H1 (cell line): ENCODE measurements at regions not wholly inside any gene's neighbourhood (a gene's known extent, or its start where the extent isn't known, plus 50 kb on each side); places are given as distances from the start of the nearest gene placed in this dataset.

Source experiments
- CTCF ChIA-PET: fragments of 300-600 bp; sonication (Branson Sonifier 250); formaldehyde crosslinking; loops from one replicate; lab custom pipeline; 2021; ENCODE audit not compliant: partially characterized antibody; lab: Charles Lee
- POLR2A ChIA-PET: fragments of 300-600 bp; sonication (Branson Sonifier 250); formaldehyde crosslinking; loops from one replicate; lab custom pipeline; 2021; ENCODE audit warnings: inconsistent platforms; ENCODE audit not compliant: partially characterized antibody; lab: Charles Lee
- DNase-seq, 2 experiments: peaks; one replicate each; pipeline versions ENCODE4 v3.0.0 to v3.0.0-alpha.2; 2010 to 2022; ENCODE audit warnings: low spot score in 2 of 2, low read depth in 1 of 2, mixed read lengths in 1 of 2
- FAIRE-seq: peaks from 2 replicates; lab custom pipeline; 2011; peaks lifted over from hg19 to GRCh38; lab: Jason Lieb, UNC
- H2AFZ ChIP-seq: 2 replicates; pipeline ENCODE4 v1.8.1; 2012; ENCODE audit warnings: low read length, inconsistent platforms
- H2AK5ac ChIP-seq: 2 replicates; pipeline ENCODE4 v1.6.1; 2013; ENCODE audit warnings: low read depth, low read length
- H2BK120ac ChIP-seq: replicated peaks from 2 replicates; pipeline ENCODE3; 2013; ENCODE audit warnings: low read depth, low read length, inconsistent platforms
- H2BK12ac ChIP-seq: 2 replicates; pipeline ENCODE4 v1.6.1; 2013; ENCODE audit warnings: low read depth, low read length
- H2BK15ac ChIP-seq: 2 replicates; pipeline ENCODE4 v1.6.1; 2013; ENCODE audit warnings: low read length
- H2BK20ac ChIP-seq: 2 replicates; pipeline ENCODE4 v1.6.1; 2013; ENCODE audit warnings: low read length
- H2BK5ac ChIP-seq: 2 replicates; pipeline ENCODE4 v1.6.1; 2013; ENCODE audit warnings: low read depth, low read length
- H3K14ac ChIP-seq: 2 replicates; pipeline ENCODE4 v1.6.1; 2013; ENCODE audit warnings: inconsistent platforms; ENCODE audit not compliant: insufficient read length
- H3K18ac ChIP-seq: 2 replicates; pipeline ENCODE4 v1.6.1; 2013; ENCODE audit warnings: low read length; ENCODE audit errors: extremely low read depth
- H3K23ac ChIP-seq: 2 replicates; pipeline ENCODE4 v1.6.1; 2013; ENCODE audit warnings: inconsistent platforms; ENCODE audit not compliant: insufficient read length
- H3K23me2 ChIP-seq: 2 replicates; pipeline ENCODE4 v1.6.1; 2013; ENCODE audit warnings: low read depth, low read length
- H3K27ac ChIP-seq: 2 replicates; pipeline ENCODE4 v1.6.1; 2011; ENCODE audit warnings: low read depth, low read length, inconsistent platforms
- H3K27me3 ChIP-seq, 4 experiments: replicated peaks in 1 of 4; 1 replicate in 1 of 4; 2 replicates in 3 of 4; pipeline versions ENCODE4 v1.6.1 to v1.8.1; 2011 to 2013; ENCODE audit warnings: low read length in 3 of 4, mild to moderate bottlenecking in 3 of 4, inconsistent platforms in 2 of 4, mixed read lengths in 2 of 4, moderate library complexity in 1 of 4; ENCODE audit not compliant: control insufficient read depth in 3 of 4, insufficient read depth in 3 of 4; ENCODE audit errors: extremely low read depth in 1 of 4
- H3K36me3 ChIP-seq, 4 experiments: 2 replicates each; pipeline versions ENCODE4 v1.6.1 to v1.8.1; 2011 to 2013; ENCODE audit warnings: mild to moderate bottlenecking in 4 of 4, low read length in 3 of 4, moderate library complexity in 2 of 4, control low read depth in 1 of 4, inconsistent platforms in 1 of 4; ENCODE audit not compliant: insufficient read depth in 4 of 4, control insufficient read depth in 2 of 4
- H3K4ac ChIP-seq: replicated peaks from 2 replicates; pipeline ENCODE3; 2013; ENCODE audit warnings: low read length, low read depth, mixed read lengths, inconsistent platforms; ENCODE audit not compliant: insufficient read length
- H3K4me1 ChIP-seq, 4 experiments: replicated peaks in 1 of 4; 1 replicate in 1 of 4; 2 replicates in 3 of 4; pipeline versions ENCODE4 v1.6.1 to v1.8.1; 2011 to 2013; ENCODE audit warnings: low read length in 3 of 4, inconsistent platforms in 2 of 4, mixed read lengths in 1 of 4; ENCODE audit not compliant: insufficient read depth in 4 of 4, control insufficient read depth in 3 of 4
- H3K4me2 ChIP-seq, 2 experiments: 2 replicates each; pipeline versions ENCODE4 v1.6.1 to v1.8.1; 2011 to 2013; ENCODE audit warnings: low read depth in 2 of 2, low read length in 2 of 2, control low read depth in 1 of 2, inconsistent platforms in 1 of 2, mild to moderate bottlenecking in 1 of 2; ENCODE audit not compliant: insufficient read depth in 1 of 2
- H3K4me3 ChIP-seq, 4 experiments: fragments of 200-600, 300-600 bp in 1 of 4; sonication (generic), shearing (Covaris generic), sonication (Bioruptor Twin) in 1 of 4; 2 replicates each; pipeline versions ENCODE4 v1.5.1 to v1.8.1; 2011 to 2016; ENCODE audit warnings: low read length in 4 of 4, low read depth in 3 of 4, control low read depth in 2 of 4, inconsistent platforms in 2 of 4, mild to moderate bottlenecking in 2 of 4, mixed read lengths in 1 of 4, moderate library complexity in 1 of 4; ENCODE audit not compliant: insufficient read depth in 2 of 4; ENCODE audit errors: extremely low read depth in 1 of 4
- H3K56ac ChIP-seq: replicated peaks from 2 replicates; pipeline ENCODE3; 2013; ENCODE audit warnings: low read depth, mild to moderate bottlenecking, mixed read lengths, low read length, inconsistent platforms; ENCODE audit not compliant: insufficient read length
- H3K79me1 ChIP-seq: 2 replicates; pipeline ENCODE4 v1.6.1; 2013; ENCODE audit warnings: low read depth, low read length, control low read depth
- H3K79me2 ChIP-seq, 2 experiments: 2 replicates each; pipeline versions ENCODE4 v1.6.1 to v1.8.1; 2012 to 2013; ENCODE audit warnings: low read length in 2 of 2, mild to moderate bottlenecking in 2 of 2, inconsistent platforms in 1 of 2; ENCODE audit not compliant: insufficient read depth in 2 of 2, control insufficient read depth in 1 of 2
- H3K9ac ChIP-seq, 4 experiments: replicated peaks in 1 of 4; 1 replicate in 1 of 4; 2 replicates in 3 of 4; pipeline versions ENCODE4 v1.6.1 to v1.8.1; 2011 to 2013; ENCODE audit warnings: low read depth in 3 of 4, low read length in 3 of 4, control low read depth in 2 of 4, mild to moderate bottlenecking in 2 of 4, moderate library complexity in 2 of 4, inconsistent platforms in 1 of 4; ENCODE audit errors: extremely low read depth in 1 of 4
- H3K9me3 ChIP-seq, 2 experiments: 2 replicates each; pipeline versions ENCODE4 v1.6.1 to v1.8.1; 2012 to 2013; ENCODE audit warnings: mild to moderate bottlenecking in 2 of 2, moderate library complexity in 2 of 2, control low read depth in 1 of 2, inconsistent platforms in 1 of 2, low read depth in 1 of 2, low read length in 1 of 2, mixed read lengths in 1 of 2; ENCODE audit not compliant: insufficient read depth in 2 of 2
- H4K20me1 ChIP-seq, 2 experiments: replicated peaks in 1 of 2; 2 replicates each; pipeline versions ENCODE3 to v1.8.1; 2011 to 2013; ENCODE audit warnings: inconsistent platforms in 2 of 2, low read length in 2 of 2, mild to moderate bottlenecking in 1 of 2; ENCODE audit not compliant: insufficient read depth in 2 of 2, control insufficient read depth in 1 of 2
- H4K5ac ChIP-seq: 2 replicates; pipeline ENCODE4 v1.6.1; 2013; ENCODE audit warnings: low read length, low read depth, mixed read lengths, inconsistent platforms; ENCODE audit not compliant: insufficient read length
- H4K8ac ChIP-seq: 2 replicates; pipeline ENCODE4 v1.8.0; 2013; ENCODE audit warnings: mild to moderate bottlenecking, moderate library complexity, low read length, inconsistent platforms; ENCODE audit not compliant: insufficient read depth; ENCODE audit errors: extremely low read depth
- H4K91ac ChIP-seq: replicated peaks from 2 replicates; pipeline ENCODE3; 2013; ENCODE audit warnings: low read length, mixed read lengths, inconsistent platforms; ENCODE audit not compliant: insufficient read length
- BACH1 ChIP-seq: IDR thresholded peaks from 2 replicates; pipeline ENCODE4 v1.6.1; 2012; ENCODE audit warnings: low read length, improper control_type of control experiment
- FOSL1 ChIP-seq: IDR thresholded peaks from 2 replicates; pipeline ENCODE4 v1.6.1; 2011; ENCODE audit warnings: mild to moderate bottlenecking, low read depth, low read length, moderate library complexity; ENCODE audit not compliant: insufficient read depth
- GTF2F1 ChIP-seq: IDR thresholded peaks from 2 replicates; pipeline ENCODE4 v1.6.1; 2012; ENCODE audit warnings: low read depth, low read length, improper control_type of control experiment, borderline replicate concordance
- HDAC6 ChIP-seq: IDR thresholded peaks from one replicate; pipeline ENCODE4 v1.7.1; 2012; ENCODE audit warnings: low read depth, mild to moderate bottlenecking, inconsistent platforms, low read length, moderate library complexity
- RAD21 ChIP-seq, 2 experiments: IDR thresholded peaks in 1 of 2; conservative IDR thresholded peaks in 1 of 2; 2 replicates each; pipeline ENCODE4 v1.6.1; 2011; ENCODE audit warnings: low read depth in 2 of 2, low read length in 2 of 2, improper control_type of control experiment in 1 of 2, inconsistent platforms in 1 of 2, mild to moderate bottlenecking in 1 of 2, moderate library complexity in 1 of 2
- SRF ChIP-seq: IDR thresholded peaks from 2 replicates; pipeline ENCODE4 v1.6.1; 2011; ENCODE audit warnings: mild to moderate bottlenecking, low read depth, low read length, moderate library complexity
- USF2 ChIP-seq: IDR thresholded peaks from 2 replicates; pipeline ENCODE4 v1.6.1; 2011; ENCODE audit warnings: low read length, improper control_type of control experiment
- WGBS, 2 experiments: shearing (Covaris generic) in 1 of 2; methylation state at CpG; one replicate each; pipeline versions ENCODE4 v1.1.6 to v1.1.7; 2013 to 2015; ENCODE audit warnings: low lambda C conversion rate in 2 of 2, mixed read lengths in 2 of 2, inconsistent platforms in 1 of 2, low coverage in 1 of 2, missing lambda C conversion rate in 1 of 2; ENCODE audit not compliant: insufficient replicate concordance in 2 of 2, insufficient coverage in 1 of 2, insufficient read length in 1 of 2; ENCODE audit errors: extremely low coverage in 1 of 2, missing lambda C conversion rate in 1 of 2; 5-methylcytosine and 5-hydroxymethylcytosine counted together

DNA sequence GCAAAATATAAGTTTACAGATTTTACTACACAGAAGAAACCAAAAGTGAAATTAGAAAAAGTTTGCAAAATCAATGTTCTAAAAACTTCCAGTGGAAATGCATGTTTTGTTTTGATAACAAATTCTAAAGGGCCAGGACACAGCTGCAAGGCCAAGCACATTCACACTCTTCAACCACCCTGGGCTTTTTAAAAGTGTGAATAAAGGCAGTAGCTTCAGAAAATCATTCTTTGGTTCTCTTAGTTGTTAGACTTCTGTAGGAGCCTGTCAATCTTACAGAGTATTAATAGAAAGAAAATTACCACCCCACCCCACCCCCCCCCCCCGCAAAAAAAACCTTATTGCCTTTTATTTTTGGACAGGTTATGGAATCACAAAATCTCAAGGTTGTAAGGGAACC is 105.2 kb upstream of the EGLN3 start:
- DNase-seq (no peak), FAIRE-seq (no peak)
- Histone ChIP-seq H3K4me1 (peaks cover 0 to 8% (median 5%) of the 10 kb centered on the region in 4 experiments), H3K23ac (no peak overlapping the region), H3K79me1 (no peaks in the 10 kb centered on the region), H2BK20ac (no peak overlapping the region), H3K14ac (no peak overlapping the region), H3K36me3 (no peaks in the 10 kb centered on the region), H4K91ac (no peak overlapping the region), H3K9ac (no peak overlapping the region), H2BK12ac (no peak overlapping the region), H2BK5ac (no peak overlapping the region), H3K56ac (no peak overlapping the region), H3K9me3 (no peaks in the 10 kb centered on the region), H2AK5ac (no peak overlapping the region), H3K4ac (no peak overlapping the region), H3K18ac (no peak overlapping the region), H2BK15ac (no peak overlapping the region), H3K79me2 (no peaks in the 10 kb centered on the region), H3K4me3 (no peak overlapping the region), H4K20me1 (no peaks in the 10 kb centered on the region), H3K23me2 (peaks cover 5% of the 10 kb centered on the region; the same call in 1 of the 2 replicates), H2BK120ac (no peak overlapping the region), H2AFZ (no peak overlapping the region), H4K5ac (no peak overlapping the region), H3K27ac (no peak overlapping the region), H4K8ac (no peak overlapping the region), H3K27me3 (peaks cover 0 to 12% (median 10%) of the 10 kb centered on the region in 4 experiments; a peak in 4 of 7 replicates), H3K4me2 (no peak overlapping the region)
- ChIA-PET CTCF (interaction anchor here (1.4 to 1.6 kb wide), 2 partner anchors 40 to 42 kb away, joined by 3 to 4 read pairs; no protein-coding TSS in a partner anchor), POLR2A (no interaction called here)
- WGBS, 2 experiments = 83% methylated on average over 1 of the region's 1 CpG; no CpG with 5 or more reads in 1 of the 2 experiments
- no peak for TF ChIP-seq USF2
- TF ChIP-seq GTF2F1 = no peak
- TF ChIP-seq SRF = no peak
- no peak for TF ChIP-seq FOSL1
- TF ChIP-seq HDAC6 = no peak
- no peak for TF ChIP-seq BACH1
- no peak for TF ChIP-seq RAD21 (IDR thresholded peaks at IDR 0.05 in 1 of 2, conservative IDR thresholded peaks at IDR 0.05 in 1 of 2; ENCODE audit: low read depth in 2 of 2, low read length in 2 of 2)
